ENCODE measurements at regions not wholly inside any gene's neighbourhood (a gene's known extent, or its start where the extent isn't known, plus 50 kb on each side); places are given as distances from the start of the nearest gene placed in this dataset.

GRCh38 chr17:15076991-15077663 lies 188.0 kb downstream of the PMP22 start:
- no peak for TF ChIP-seq EZH2 (IDR thresholded peaks at IDR 0.05)
- no peak for TF ChIP-seq CTCF (IDR thresholded peaks at IDR 0.05)
